ENCODE measurements at regions not wholly inside any gene's neighbourhood (a gene's known extent, or its start where the extent isn't known, plus 50 kb on each side); places are given as distances from the start of the nearest gene placed in this dataset.

DNA sequence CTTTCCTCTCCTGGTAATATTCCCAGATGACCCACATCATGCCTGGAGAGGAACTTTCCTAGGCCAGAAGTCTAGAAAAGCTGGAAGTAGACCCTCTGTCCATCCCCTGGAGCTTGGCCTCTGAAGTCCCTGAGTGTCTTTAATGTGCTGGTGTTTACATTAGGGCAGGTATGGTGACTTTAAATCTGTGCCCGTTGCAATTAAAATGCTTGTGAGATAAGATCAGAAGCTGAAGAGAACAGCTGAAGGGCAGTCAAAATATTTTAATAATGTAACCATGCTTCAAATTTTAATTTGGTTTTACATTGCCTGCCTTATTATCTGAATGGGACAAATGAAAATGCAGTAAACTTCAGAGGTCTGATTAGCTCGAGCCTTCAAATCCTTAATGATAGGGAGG is 1022.5 kb downstream of the BCL11B start:
- no peaks in the 10 kb centered on the region for H3K27me3 ChIP-seq (ENCODE audit: insufficient read depth in 3 of 3, low read length in 2 of 3)
- WGBS, 3 donors, result 38 to 65% (median 57%) methylated on average over 2 of the region's 2 CpGs
- H3K27ac ChIP-seq, result no peak overlapping the region
- no peaks in the 10 kb centered on the region for H3K36me3 ChIP-seq (ENCODE audit: insufficient read depth in 1 of 2, low read depth in 1 of 2)
- TF ChIP-seq CTCF (IDR thresholded peaks at IDR 0.05), result no peak
- H3K9me3 ChIP-seq, result no peaks in the 10 kb centered on the region
- H3K4me3 ChIP-seq, result no peak overlapping the region
- H3K4me1 ChIP-seq, result no peaks in the 10 kb centered on the region
- DNase-seq (no peak), ATAC-seq (no peak)
- intact Hi-C loops (cut with DNase I), result no loop called here

GRCh38 chr14:98252820-98253219 is 1019.2 kb downstream of the BCL11B start:
- no peak for ATAC-seq
- no peak for DNase-seq
- intact Hi-C loops (cut with DNase I), result no loop called here
- Histone ChIP-seq H3K4me1 (no peaks in the 10 kb centered on the region), H3K4me3 (no peak overlapping the region), H3K36me3 (ENCODE audit: insufficient read depth in 1 of 2, low read depth in 1 of 2) (no peaks in the 10 kb centered on the region), H3K27ac (no peak overlapping the region), H3K9me3 (no peaks in the 10 kb centered on the region), H3K27me3 (ENCODE audit: insufficient read depth in 3 of 3, low read length in 2 of 3) (peaks cover 0 to 2% (median 0%) of the 10 kb centered on the region in 3 donors)
- whole genome bisulfite sequencing, 3 donors, result 58 to 65% (median 61%) methylated on average over 1 of the region's 1 CpG
- no peak for TF ChIP-seq CTCF (IDR thresholded peaks at IDR 0.05)

DNA sequence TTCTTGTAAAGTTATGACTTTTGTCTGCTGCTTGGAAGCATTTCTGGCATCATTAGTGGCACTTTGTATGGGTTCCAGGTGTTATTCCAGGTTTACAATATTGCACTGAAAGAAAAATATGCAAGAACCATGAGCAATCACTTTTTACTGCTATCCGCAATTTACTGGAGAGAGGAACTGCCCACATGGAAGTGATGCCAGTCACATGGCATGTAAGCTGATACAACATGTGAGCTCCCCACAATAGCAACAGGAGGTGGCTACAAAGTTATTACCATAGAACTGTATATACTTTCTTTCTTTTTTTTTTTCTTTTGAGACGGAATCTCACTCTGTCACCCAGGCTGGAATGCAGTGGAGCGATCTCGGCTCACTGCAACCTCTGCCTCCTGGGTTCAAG is 1012.1 kb downstream of the BCL11B start:
- Histone ChIP-seq H3K36me3 (ENCODE audit: insufficient read depth in 1 of 2, low read depth in 1 of 2) (no peaks in the 10 kb centered on the region), H3K4me3 (no peak overlapping the region), H3K27me3 (ENCODE audit: insufficient read depth in 3 of 3, low read length in 2 of 3) (peaks cover 0 to 2% (median 0%) of the 10 kb centered on the region in 3 donors), H3K4me1 (no peaks in the 10 kb centered on the region), H3K9me3 (no peaks in the 10 kb centered on the region), H3K27ac (no peak overlapping the region)
- 55 to 84% (median 57%) methylated on average over 4 of the region's 4 CpGs for whole genome bisulfite sequencing, 3 donors
- intact Hi-C loops (cut with DNase I), result no loop called here
- ATAC-seq (no peak), DNase-seq (no peak)
- TF ChIP-seq CTCF (IDR thresholded peaks at IDR 0.05), result no peak

- H3K27me3 ChIP-seq (ENCODE audit: insufficient read depth in 3 of 3, low read length in 2 of 3), result no peaks in the 10 kb centered on the region
- intact Hi-C loops (cut with DNase I), result no loop called here
- DNase-seq, result no peak
- H3K4me1 ChIP-seq, result no peaks in the 10 kb centered on the region
- ATAC-seq, result no peak
- WGBS, 3 donors, result 94 to 98% (median 97%) methylated on average over 5 of the region's 5 CpGs
- no peaks in the 10 kb centered on the region for H3K36me3 ChIP-seq (ENCODE audit: insufficient read depth in 1 of 2, low read depth in 1 of 2)
- H3K27ac ChIP-seq, result no peak overlapping the region
- H3K9me3 ChIP-seq, result no peaks in the 10 kb centered on the region
- no peak overlapping the region for H3K4me3 ChIP-seq
- no peak for TF ChIP-seq CTCF (IDR thresholded peaks at IDR 0.05)
Observed at GRCh38 chr14:98262566-98262965, 1009.4 kb downstream of the BCL11B start.

DNA sequence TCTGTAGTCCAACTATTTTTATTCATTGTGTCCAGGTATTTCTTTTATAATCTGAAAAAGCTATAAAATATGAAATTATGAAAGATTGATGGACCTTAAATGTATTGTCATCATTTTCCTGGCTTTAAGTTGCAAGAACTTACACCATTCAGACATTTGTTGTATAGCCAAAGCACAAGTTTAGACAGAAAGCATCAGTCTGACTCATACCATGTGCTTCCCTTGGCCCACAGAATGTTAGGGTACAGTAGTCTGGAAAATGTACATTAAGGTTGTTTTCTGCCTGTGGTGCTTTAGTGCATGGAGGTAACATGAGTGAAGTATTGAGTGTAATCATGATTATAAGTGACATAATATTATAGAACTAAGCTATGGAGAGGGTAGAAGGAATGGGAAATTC is 1002.5 kb downstream of the BCL11B start:
- intact Hi-C loops (cut with DNase I), result no loop called here
- no peak for TF ChIP-seq CTCF (IDR thresholded peaks at IDR 0.05)
- Histone ChIP-seq H3K4me1 (no peaks in the 10 kb centered on the region), H3K4me3 (no peak overlapping the region), H3K27ac (no peak overlapping the region), H3K36me3 (ENCODE audit: insufficient read depth in 1 of 2, low read depth in 1 of 2) (no peaks in the 10 kb centered on the region), H3K27me3 (ENCODE audit: insufficient read depth in 3 of 3, low read length in 2 of 3) (no peaks in the 10 kb centered on the region), H3K9me3 (no peaks in the 10 kb centered on the region)
- DNase-seq (no peak), ATAC-seq (no peak)

Data from psoas muscle (tissue), 7 donors.